ENCODE measurements at regions not wholly inside any gene's neighbourhood (a gene's known extent, or its start where the extent isn't known, plus 50 kb on each side); places are given as distances from the start of the nearest gene placed in this dataset.

- Histone ChIP-seq H3K36me3 (no peaks in the 10 kb centered on the region), H3K4me3 (no peak overlapping the region), H3K27me3 (peaks cover 0 to 39% of the 10 kb centered on the region in 2 donors), H3K27ac (no peak overlapping the region), H3K4me1 (peaks cover 0 to 6% of the 10 kb centered on the region in 2 donors), H3K9me3 (peaks cover 0 to 4% of the 10 kb centered on the region in 2 donors)
- no peak for TF ChIP-seq CTCF (IDR thresholded peaks at IDR 0.05)
- intact Hi-C loops (cut with DNase I) = loop anchor here in 1 of 2 donors (5.0 kb wide), 1 partner anchor 280 kb away; no protein-coding TSS in a partner anchor
- DNase-seq (no peak), ATAC-seq (no peak)
Observed at GRCh38 chr17:73706858-73707257, 62.6 kb upstream of the SDK2 start.

GRCh38 chr17:73707358-73707757 lies 63.1 kb upstream of the SDK2 start:
- Histone ChIP-seq H3K27me3 (peaks cover 0 to 44% of the 10 kb centered on the region in 2 donors), H3K4me1 (peaks cover 0 to 6% of the 10 kb centered on the region in 2 donors), H3K9me3 (peaks cover 0 to 4% of the 10 kb centered on the region in 2 donors), H3K36me3 (no peaks in the 10 kb centered on the region), H3K27ac (no peak overlapping the region), H3K4me3 (no peak overlapping the region)
- ATAC-seq = no peak
- no peak for DNase-seq
- no peak for TF ChIP-seq CTCF (IDR thresholded peaks at IDR 0.05)
- intact Hi-C loops (cut with DNase I) = loop anchor here in 1 of 2 donors (5.0 kb wide), 1 partner anchor 280 kb away; no protein-coding TSS in a partner anchor

- ATAC-seq (peak; percentile 94), DNase-seq (peak in 3 of 4 donors; percentile 47 to 75 (median 56))
- Histone ChIP-seq H3K4me3 (no peak overlapping the region), H3K36me3 (no peaks in the 10 kb centered on the region), H3K27ac (no peak overlapping the region), H3K27me3 (peaks cover 0 to 54% of the 10 kb centered on the region in 2 donors), H3K9me3 (peaks cover 0 to 4% of the 10 kb centered on the region in 2 donors), H3K4me1 (peaks cover 0 to 6% of the 10 kb centered on the region in 2 donors)
- intact Hi-C loops (cut with DNase I) = no loop called here
- peak; percentile 78 to 87 for TF ChIP-seq CTCF (IDR thresholded peaks at IDR 0.05)
Observed at GRCh38 chr17:73710095-73710592, 65.9 kb upstream of the SDK2 start.

GRCh38 chr17:73711184-73711583 lies 66.9 kb upstream of the SDK2 start:
- ATAC-seq (no peak), DNase-seq (no peak)
- peaks cover 0 to 54% of the 10 kb centered on the region in 2 donors for H3K27me3 ChIP-seq
- intact Hi-C loops (cut with DNase I) = no loop called here
- H3K4me1 ChIP-seq = peaks cover 0 to 6% of the 10 kb centered on the region in 2 donors
- H3K4me3 ChIP-seq = no peak overlapping the region
- H3K36me3 ChIP-seq = no peaks in the 10 kb centered on the region
- H3K9me3 ChIP-seq = peaks cover 0 to 4% of the 10 kb centered on the region in 2 donors
- TF ChIP-seq CTCF (IDR thresholded peaks at IDR 0.05) = no peak
- H3K27ac ChIP-seq = no peak overlapping the region

GRCh38 chr17:73711916-73712315 lies 67.7 kb upstream of the SDK2 start:
- Histone ChIP-seq H3K27me3 (peaks cover 0 to 49% of the 10 kb centered on the region in 2 donors), H3K27ac (no peak overlapping the region), H3K4me3 (no peak overlapping the region), H3K4me1 (peaks cover 0 to 6% of the 10 kb centered on the region in 2 donors), H3K36me3 (no peaks in the 10 kb centered on the region), H3K9me3 (peaks cover 0 to 4% of the 10 kb centered on the region in 2 donors)
- no peak for DNase-seq
- intact Hi-C loops (cut with DNase I) = no loop called here
- no peak for TF ChIP-seq CTCF (IDR thresholded peaks at IDR 0.05)
- no peak for ATAC-seq

Data from left lung (tissue), 4 donors.